ENCODE measurements at regions not wholly inside any gene's neighbourhood (a gene's known extent, or its start where the extent isn't known, plus 50 kb on each side); places are given as distances from the start of the nearest gene placed in this dataset.
"Not testable (repeated sequence)": the region's sequence is repeated elsewhere in the genome, so short reads cannot be mapped to it uniquely, and the experiment has no call there.

- H3K36me3 Mint-ChIP-seq (ENCODE audit: low read depth) = no peaks in the 10 kb centered on the region
- H3K27me3 Mint-ChIP-seq (ENCODE audit: low read depth, poor library complexity) = peaks cover 4% of the 10 kb centered on the region
- H3K4me1 Mint-ChIP-seq = peaks cover 34% of the 10 kb centered on the region
- no peak for DNase-seq
- H3K9me3 Mint-ChIP-seq = peaks cover 9% of the 10 kb centered on the region
- H3K4me3 Mint-ChIP-seq = no peak overlapping the region
- no peak overlapping the region for H3K27ac Mint-ChIP-seq
- TF ChIP-seq, protein P1, sequence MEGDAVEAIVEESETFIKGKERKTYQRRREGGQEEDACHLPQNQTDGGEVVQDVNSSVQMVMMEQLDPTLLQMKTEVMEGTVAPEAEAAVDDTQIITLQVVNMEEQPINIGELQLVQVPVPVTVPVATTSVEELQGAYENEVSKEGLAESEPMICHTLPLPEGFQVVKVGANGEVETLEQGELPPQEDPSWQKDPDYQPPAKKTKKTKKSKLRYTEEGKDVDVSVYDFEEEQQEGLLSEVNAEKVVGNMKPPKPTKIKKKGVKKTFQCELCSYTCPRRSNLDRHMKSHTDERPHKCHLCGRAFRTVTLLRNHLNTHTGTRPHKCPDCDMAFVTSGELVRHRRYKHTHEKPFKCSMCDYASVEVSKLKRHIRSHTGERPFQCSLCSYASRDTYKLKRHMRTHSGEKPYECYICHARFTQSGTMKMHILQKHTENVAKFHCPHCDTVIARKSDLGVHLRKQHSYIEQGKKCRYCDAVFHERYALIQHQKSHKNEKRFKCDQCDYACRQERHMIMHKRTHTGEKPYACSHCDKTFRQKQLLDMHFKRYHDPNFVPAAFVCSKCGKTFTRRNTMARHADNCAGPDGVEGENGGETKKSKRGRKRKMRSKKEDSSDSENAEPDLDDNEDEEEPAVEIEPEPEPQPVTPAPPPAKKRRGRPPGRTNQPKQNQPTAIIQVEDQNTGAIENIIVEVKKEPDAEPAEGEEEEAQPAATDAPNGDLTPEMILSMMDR (IDR thresholded peaks at IDR 0.05) = no peak
Measured at GRCh38 chr3:127043041-127043641, 60.2 kb downstream of the PLXNA1 start.

- Mint-ChIP-seq H3K27me3 (ENCODE audit: low read depth, poor library complexity) (peaks cover 4% of the 10 kb centered on the region), H3K4me3 (no peak overlapping the region), H3K36me3 (ENCODE audit: low read depth) (no peaks in the 10 kb centered on the region), H3K27ac (no peak overlapping the region), H3K4me1 (peaks cover 34% of the 10 kb centered on the region), H3K9me3 (peaks cover 17% of the 10 kb centered on the region)
- no peak for DNase-seq
- TF ChIP-seq, protein P1 (IDR thresholded peaks at IDR 0.05) = no peak
Measured at GRCh38 chr3:127043731-127044510, 61.0 kb downstream of the PLXNA1 start.

- Mint-ChIP-seq H3K4me3 (no peak overlapping the region), H3K27ac (no peak overlapping the region), H3K4me1 (peaks cover 34% of the 10 kb centered on the region), H3K36me3 (ENCODE audit: low read depth) (no peaks in the 10 kb centered on the region), H3K27me3 (ENCODE audit: low read depth, poor library complexity) (peaks cover 10% of the 10 kb centered on the region), H3K9me3 (peaks cover 27% of the 10 kb centered on the region)
- DNase-seq = no peak
- TF ChIP-seq, protein P1 (IDR thresholded peaks at IDR 0.05) = no peak
Measured at GRCh38 chr3:127044996-127045395, 62.1 kb downstream of the PLXNA1 start.

DNA sequence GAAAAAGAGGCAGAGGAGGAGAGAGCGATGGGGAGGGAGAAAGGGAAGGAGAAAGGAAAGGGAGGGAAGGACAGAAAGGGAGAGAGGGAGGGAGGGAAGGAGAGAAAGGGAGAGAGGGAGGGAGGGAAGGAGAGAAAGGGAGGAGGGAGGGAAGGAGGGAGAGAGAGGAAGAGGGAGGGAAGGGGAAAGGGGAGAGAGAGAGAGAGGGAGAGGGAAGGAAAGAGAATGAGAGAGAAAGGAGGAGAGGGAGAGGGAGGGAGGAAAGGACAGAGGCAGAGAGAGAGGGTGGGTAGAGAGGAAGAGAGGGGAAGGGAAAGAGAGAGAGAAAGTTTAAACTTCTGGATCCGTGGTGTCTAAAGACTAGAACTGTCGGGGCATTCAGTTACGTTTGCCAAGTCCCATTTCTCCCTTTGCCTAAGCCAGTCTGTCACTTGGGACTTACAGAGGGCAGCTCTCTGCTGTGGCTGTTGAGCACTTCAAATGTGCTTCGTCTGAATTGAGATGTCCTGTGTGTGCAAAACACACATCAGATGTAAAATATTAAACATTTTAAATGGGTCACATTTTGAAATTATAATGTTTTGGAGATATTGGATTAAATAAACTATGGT, 62.6 kb downstream of the PLXNA1 start:
- Mint-ChIP-seq H3K9me3 (peaks cover 28% of the 10 kb centered on the region), H3K4me1 (peaks cover 33% of the 10 kb centered on the region), H3K4me3 (no peak overlapping the region), H3K27me3 (ENCODE audit: low read depth, poor library complexity) (peaks cover 11% of the 10 kb centered on the region), H3K27ac (no peak overlapping the region), H3K36me3 (ENCODE audit: low read depth) (no peaks in the 10 kb centered on the region)
- no peak for DNase-seq
- TF ChIP-seq, protein P1 (IDR thresholded peaks at IDR 0.05) = no peak

- H3K9me3 Mint-ChIP-seq = peaks cover 28% of the 10 kb centered on the region
- DNase-seq; H3K4me3 Mint-ChIP-seq; H3K36me3 Mint-ChIP-seq (ENCODE audit: low read depth); H3K27ac Mint-ChIP-seq: not testable (repeated sequence)
- H3K4me1 Mint-ChIP-seq = peaks cover 27% of the 10 kb centered on the region
- H3K27me3 Mint-ChIP-seq (ENCODE audit: low read depth, poor library complexity) = peaks cover 16% of the 10 kb centered on the region
Measured at GRCh38 chr3:127046690-127047089, 63.8 kb downstream of the PLXNA1 start.

- TF ChIP-seq, protein P1 (IDR thresholded peaks at IDR 0.05) = no peak
- no peak for DNase-seq
- Mint-ChIP-seq H3K27ac (no peak overlapping the region), H3K36me3 (ENCODE audit: low read depth) (no peaks in the 10 kb centered on the region), H3K4me1 (peaks cover 7% of the 10 kb centered on the region), H3K4me3 (no peak overlapping the region), H3K9me3 (peaks cover 28% of the 10 kb centered on the region), H3K27me3 (ENCODE audit: low read depth, poor library complexity) (peaks cover 17% of the 10 kb centered on the region)
Measured at GRCh38 chr3:127049393-127049792, 66.5 kb downstream of the PLXNA1 start.

Data from nephron progenitor cell (in vitro differentiated cells).